ENCODE measurements at regions not wholly inside any gene's neighbourhood (a gene's known extent, or its start where the extent isn't known, plus 50 kb on each side); places are given as distances from the start of the nearest gene placed in this dataset.
"Not testable (repeated sequence)": the region's sequence is repeated elsewhere in the genome, so short reads cannot be mapped to it uniquely, and the experiment has no call there.

GRCh38 chr6:140445474-140446004, 1071.1 kb upstream of the CITED2 start:
- Histone ChIP-seq H3K4me1 (ENCODE audit: control insufficient read depth, insufficient read depth, low read length) (peaks cover 2% of the 10 kb centered on the region; the same call in 1 of the 2 replicates), H3K4me3 (ENCODE audit: low read length) (no peak overlapping the region), H3K9me3 (ENCODE audit: control insufficient read depth, insufficient read depth, low read length) (no peaks in the 10 kb centered on the region), H3K36me3 (ENCODE audit: control insufficient read depth, insufficient read depth, low read length) (no peaks in the 10 kb centered on the region), H3K27ac (ENCODE audit: low read length) (no peak overlapping the region), H3K27me3 (ENCODE audit: control insufficient read depth, insufficient read depth, low read length) (no peaks in the 10 kb centered on the region)
- WGBS (ENCODE audit: insufficient coverage, insufficient read length) = 100% methylated on average over 1 of the region's 3 CpGs
- DNase-seq (ENCODE audit: low read depth, low spot score) = no peak

GRCh38 chr6:140443112-140443511, 1068.7 kb upstream of the CITED2 start:
- not testable (repeated sequence) for H3K4me1 ChIP-seq (ENCODE audit: control insufficient read depth, insufficient read depth, low read length); H3K27me3 ChIP-seq (ENCODE audit: control insufficient read depth, insufficient read depth, low read length); H3K27ac ChIP-seq (ENCODE audit: low read length); H3K4me3 ChIP-seq (ENCODE audit: low read length); H3K36me3 ChIP-seq (ENCODE audit: control insufficient read depth, insufficient read depth, low read length); H3K9me3 ChIP-seq (ENCODE audit: control insufficient read depth, insufficient read depth, low read length); DNase-seq (ENCODE audit: low read depth, low spot score)
- no CpG with 5 or more reads among the region's 7 CpGs for WGBS (ENCODE audit: insufficient coverage, insufficient read length)

- no peak for DNase-seq (ENCODE audit: low read depth, low spot score)
- no peak overlapping the region for H3K27ac ChIP-seq (ENCODE audit: low read length)
- no peaks in the 10 kb centered on the region for H3K9me3 ChIP-seq (ENCODE audit: control insufficient read depth, insufficient read depth, low read length)
- no peak overlapping the region for H3K4me3 ChIP-seq (ENCODE audit: low read length)
- peaks cover 2% of the 10 kb centered on the region for H3K4me1 ChIP-seq (ENCODE audit: control insufficient read depth, insufficient read depth, low read length)
- H3K36me3 ChIP-seq (ENCODE audit: control insufficient read depth, insufficient read depth, low read length) = no peaks in the 10 kb centered on the region
- no CpG with 5 or more reads among the region's 6 CpGs for WGBS (ENCODE audit: insufficient coverage, insufficient read length)
- no peaks in the 10 kb centered on the region for H3K27me3 ChIP-seq (ENCODE audit: control insufficient read depth, insufficient read depth, low read length)
These were observed 1066.8 kb upstream of the CITED2 start for GRCh38 chr6:140441256-140441655.

GRCh38 chr6:140440223-140440835, 1065.9 kb upstream of the CITED2 start:
- Histone ChIP-seq H3K9me3 (ENCODE audit: control insufficient read depth, insufficient read depth, low read length) (no peaks in the 10 kb centered on the region), H3K27me3 (ENCODE audit: control insufficient read depth, insufficient read depth, low read length) (no peaks in the 10 kb centered on the region), H3K4me3 (ENCODE audit: low read length) (no peak overlapping the region), H3K36me3 (ENCODE audit: control insufficient read depth, insufficient read depth, low read length) (no peaks in the 10 kb centered on the region), H3K4me1 (ENCODE audit: control insufficient read depth, insufficient read depth, low read length) (no peaks in the 10 kb centered on the region; the same call in 1 of the 2 replicates), H3K27ac (ENCODE audit: low read length) (no peak overlapping the region)
- no peak for DNase-seq (ENCODE audit: low read depth, low spot score)
- WGBS (ENCODE audit: insufficient coverage, insufficient read length) = no CpG with 5 or more reads among the region's 2 CpGs

- H3K36me3 ChIP-seq (ENCODE audit: control insufficient read depth, insufficient read depth, low read length) = peaks cover 4% of the 10 kb centered on the region; the same call in 1 of the 2 replicates
- no peak overlapping the region for H3K27ac ChIP-seq (ENCODE audit: low read length)
- no peaks in the 10 kb centered on the region; the same call in 1 of the 2 replicates for H3K4me1 ChIP-seq (ENCODE audit: control insufficient read depth, insufficient read depth, low read length)
- no peak overlapping the region for H3K4me3 ChIP-seq (ENCODE audit: low read length)
- WGBS (ENCODE audit: insufficient coverage, insufficient read length) = no CpG with 5 or more reads among the region's 2 CpGs
- no peaks in the 10 kb centered on the region for H3K27me3 ChIP-seq (ENCODE audit: control insufficient read depth, insufficient read depth, low read length)
- no peak for DNase-seq (ENCODE audit: low read depth, low spot score)
- peaks cover 2% of the 10 kb centered on the region for H3K9me3 ChIP-seq (ENCODE audit: control insufficient read depth, insufficient read depth, low read length)
These were observed 1063.9 kb upstream of the CITED2 start for GRCh38 chr6:140438346-140438735.

- DNase-seq (ENCODE audit: low read depth, low spot score) = no peak
- Histone ChIP-seq H3K9me3 (ENCODE audit: control insufficient read depth, insufficient read depth, low read length) (peaks cover 2% of the 10 kb centered on the region), H3K4me1 (ENCODE audit: control insufficient read depth, insufficient read depth, low read length) (no peaks in the 10 kb centered on the region; the same call in 1 of the 2 replicates), H3K27me3 (ENCODE audit: control insufficient read depth, insufficient read depth, low read length) (no peaks in the 10 kb centered on the region), H3K27ac (ENCODE audit: low read length) (no peak overlapping the region), H3K4me3 (ENCODE audit: low read length) (no peak overlapping the region), H3K36me3 (ENCODE audit: control insufficient read depth, insufficient read depth, low read length) (peaks cover 4% of the 10 kb centered on the region; the same call in 1 of the 2 replicates)
- no CpG with 5 or more reads among the region's 5 CpGs for WGBS (ENCODE audit: insufficient coverage, insufficient read length)
These were observed 1063.3 kb upstream of the CITED2 start for GRCh38 chr6:140437619-140438345.

- no peaks in the 10 kb centered on the region for H3K27me3 ChIP-seq (ENCODE audit: control insufficient read depth, insufficient read depth, low read length)
- peaks cover 2% of the 10 kb centered on the region for H3K9me3 ChIP-seq (ENCODE audit: control insufficient read depth, insufficient read depth, low read length)
- no peak overlapping the region for H3K4me3 ChIP-seq (ENCODE audit: low read length)
- no peak for DNase-seq (ENCODE audit: low read depth, low spot score)
- no peak overlapping the region for H3K27ac ChIP-seq (ENCODE audit: low read length)
- H3K36me3 ChIP-seq (ENCODE audit: control insufficient read depth, insufficient read depth, low read length) = peaks cover 4% of the 10 kb centered on the region; the same call in 1 of the 2 replicates
- no CpG with 5 or more reads among the region's 2 CpGs for WGBS (ENCODE audit: insufficient coverage, insufficient read length)
- no peaks in the 10 kb centered on the region; the same call in 1 of the 2 replicates for H3K4me1 ChIP-seq (ENCODE audit: control insufficient read depth, insufficient read depth, low read length)
These were observed 1061.8 kb upstream of the CITED2 start for GRCh38 chr6:140436023-140436811.

GRCh38 chr6:140434761-140435160, 1060.3 kb upstream of the CITED2 start:
- Histone ChIP-seq H3K27me3 (ENCODE audit: control insufficient read depth, insufficient read depth, low read length) (no peaks in the 10 kb centered on the region), H3K4me1 (ENCODE audit: control insufficient read depth, insufficient read depth, low read length) (no peaks in the 10 kb centered on the region; the same call in 1 of the 2 replicates), H3K4me3 (ENCODE audit: low read length) (no peak overlapping the region), H3K36me3 (ENCODE audit: control insufficient read depth, insufficient read depth, low read length) (peaks cover 4% of the 10 kb centered on the region; the same call in 1 of the 2 replicates), H3K9me3 (ENCODE audit: control insufficient read depth, insufficient read depth, low read length) (peaks cover 2% of the 10 kb centered on the region), H3K27ac (ENCODE audit: low read length) (no peak overlapping the region)
- no peak for DNase-seq (ENCODE audit: low read depth, low spot score)

GRCh38 chr6:140433072-140433471, 1058.6 kb upstream of the CITED2 start:
- Histone ChIP-seq H3K36me3 (ENCODE audit: control insufficient read depth, insufficient read depth, low read length) (peaks cover 4% of the 10 kb centered on the region; the same call in 1 of the 2 replicates), H3K4me1 (ENCODE audit: control insufficient read depth, insufficient read depth, low read length) (no peaks in the 10 kb centered on the region; the same call in 1 of the 2 replicates), H3K27ac (ENCODE audit: low read length) (no peak overlapping the region), H3K27me3 (ENCODE audit: control insufficient read depth, insufficient read depth, low read length) (no peaks in the 10 kb centered on the region), H3K4me3 (ENCODE audit: low read length) (no peak overlapping the region), H3K9me3 (ENCODE audit: control insufficient read depth, insufficient read depth, low read length) (peaks cover 2% of the 10 kb centered on the region)
- no peak for DNase-seq (ENCODE audit: low read depth, low spot score)
- WGBS (ENCODE audit: insufficient coverage, insufficient read length) = no CpG with 5 or more reads among the region's 4 CpGs

GRCh38 chr6:140427842-140428241, 1053.4 kb upstream of the CITED2 start:
- no peaks in the 10 kb centered on the region for H3K27me3 ChIP-seq (ENCODE audit: control insufficient read depth, insufficient read depth, low read length)
- H3K4me1 ChIP-seq (ENCODE audit: control insufficient read depth, insufficient read depth, low read length) = no peaks in the 10 kb centered on the region
- no peak overlapping the region for H3K4me3 ChIP-seq (ENCODE audit: low read length)
- H3K27ac ChIP-seq (ENCODE audit: low read length) = no peak overlapping the region
- WGBS (ENCODE audit: insufficient coverage, insufficient read length) = no CpG with 5 or more reads among the region's 2 CpGs
- H3K9me3 ChIP-seq (ENCODE audit: control insufficient read depth, insufficient read depth, low read length) = no peaks in the 10 kb centered on the region
- no peaks in the 10 kb centered on the region for H3K36me3 ChIP-seq (ENCODE audit: control insufficient read depth, insufficient read depth, low read length)
- no peak for DNase-seq (ENCODE audit: low read depth, low spot score)

All from iPS DF 6.9 (cell line).